ENCODE measurements at regions not wholly inside any gene's neighbourhood (a gene's known extent, or its start where the extent isn't known, plus 50 kb on each side); places are given as distances from the start of the nearest gene placed in this dataset.

GRCh38 chr2:9123069-9123468 lies 83.5 kb upstream of the ASAP2 start:
- TF ChIP-seq EZH2 (IDR thresholded peaks at IDR 0.05; ENCODE audit: borderline replicate concordance, low read depth, low read length, poor library complexity, severe bottlenecking): no peak
- TF ChIP-seq CTCF (conservative IDR thresholded peaks at IDR 0.05; ENCODE audit: low read depth, low read length): no peak
- Histone ChIP-seq H3K27ac (ENCODE audit: low read depth, low read length, poor library complexity, severe bottlenecking) (no peak overlapping the region), H3K36me3 (ENCODE audit: insufficient read depth, low read length, poor library complexity, severe bottlenecking) (no peaks in the 10 kb centered on the region), H3K4me1 (ENCODE audit: insufficient read depth, low read length, poor library complexity, severe bottlenecking) (no peaks in the 10 kb centered on the region), H3K9me3 (ENCODE audit: low read depth, low read length, poor library complexity, severe bottlenecking) (no peaks in the 10 kb centered on the region), H3K27me3 (replicated peaks; ENCODE audit: insufficient read depth, low read depth, low read length, poor library complexity) (no peaks in the 10 kb centered on the region), H3K4me3 (ENCODE audit: low read depth, low read length, poor library complexity, severe bottlenecking) (no peak overlapping the region)
- ChIA-PET CTCF (no interaction called here), POLR2A (ENCODE audit: low non-redundant PET) (no interaction called here)
- BruUV-seq (replicated peaks): no TSS peak
- no peak for DNase-seq (ENCODE audit: low spot score)
- intact Hi-C loops (cut with micrococcal nuclease; ENCODE audit: unreplicated experiment): no loop called here

- Histone ChIP-seq H3K4me3 (ENCODE audit: low read depth, low read length, poor library complexity, severe bottlenecking) (no peak overlapping the region), H3K4me1 (ENCODE audit: insufficient read depth, low read length, poor library complexity, severe bottlenecking) (no peaks in the 10 kb centered on the region), H3K27me3 (replicated peaks; ENCODE audit: insufficient read depth, low read depth, low read length, poor library complexity) (no peaks in the 10 kb centered on the region), H3K27ac (ENCODE audit: low read depth, low read length, poor library complexity, severe bottlenecking) (no peak overlapping the region), H3K36me3 (ENCODE audit: insufficient read depth, low read length, poor library complexity, severe bottlenecking) (no peaks in the 10 kb centered on the region), H3K9me3 (ENCODE audit: low read depth, low read length, poor library complexity, severe bottlenecking) (no peaks in the 10 kb centered on the region)
- POLR2A ChIA-PET (ENCODE audit: low non-redundant PET): no interaction called here
- no TSS peak for BruUV-seq (replicated peaks)
- CTCF ChIA-PET: interaction anchor here (0.6 kb wide), 1 partner anchor 17 kb away, joined by 3 read pairs; no protein-coding TSS in a partner anchor
- DNase-seq (ENCODE audit: low spot score): no peak
- TF ChIP-seq EZH2 (IDR thresholded peaks at IDR 0.05; ENCODE audit: borderline replicate concordance, low read depth, low read length, poor library complexity, severe bottlenecking) (no peak), CTCF (conservative IDR thresholded peaks at IDR 0.05; ENCODE audit: low read depth, low read length) (no peak)
- intact Hi-C loops (cut with micrococcal nuclease; ENCODE audit: unreplicated experiment): no loop called here
Measured at GRCh38 chr2:9122367-9122766, 84.2 kb upstream of the ASAP2 start.

- POLR2A ChIA-PET (ENCODE audit: low non-redundant PET): no interaction called here
- CTCF ChIA-PET: no interaction called here
- H3K27ac ChIP-seq (ENCODE audit: low read depth, low read length, poor library complexity, severe bottlenecking): no peak overlapping the region
Measured at GRCh38 chr2:9118383-9118960, 88.1 kb upstream of the ASAP2 start.

More at GRCh38 chr2:9118383-9118960, 88.1 kb upstream of the ASAP2 start:
- intact Hi-C loops (cut with micrococcal nuclease; ENCODE audit: unreplicated experiment): no loop called here
- DNase-seq (ENCODE audit: low spot score): no peak
- BruUV-seq (replicated peaks): no TSS peak
- no peak for TF ChIP-seq CTCF (conservative IDR thresholded peaks at IDR 0.05; ENCODE audit: low read depth, low read length)
- TF ChIP-seq EZH2 (IDR thresholded peaks at IDR 0.05; ENCODE audit: borderline replicate concordance, low read depth, low read length, poor library complexity, severe bottlenecking): no peak
- H3K4me1 ChIP-seq (ENCODE audit: insufficient read depth, low read length, poor library complexity, severe bottlenecking): no peaks in the 10 kb centered on the region
- no peaks in the 10 kb centered on the region for H3K9me3 ChIP-seq (ENCODE audit: low read depth, low read length, poor library complexity, severe bottlenecking)
- H3K4me3 ChIP-seq (ENCODE audit: low read depth, low read length, poor library complexity, severe bottlenecking): no peak overlapping the region
- H3K36me3 ChIP-seq (ENCODE audit: insufficient read depth, low read length, poor library complexity, severe bottlenecking): no peaks in the 10 kb centered on the region
- H3K27me3 ChIP-seq (replicated peaks; ENCODE audit: insufficient read depth, low read depth, low read length, poor library complexity): no peaks in the 10 kb centered on the region
